Femur (tissue), 1 donor: ENCODE measurements at regions not wholly inside any gene's neighbourhood (a gene's known extent, or its start where the extent isn't known, plus 50 kb on each side); places are given as distances from the start of the nearest gene placed in this dataset.

Experiments used
- DNase-seq: peaks from one replicate; pipeline ENCODE4 v3.0.0-alpha.2; 2017

- DNase-seq, result no peak
These were observed 235.8 kb upstream of the DCN start for GRCh38 chr12:91418221-91419090.

- DNase-seq, result no peak
These were observed 235.0 kb upstream of the DCN start for GRCh38 chr12:91417650-91418049.

- DNase-seq, result no peak
These were observed 232.0 kb upstream of the DCN start for GRCh38 chr12:91414636-91415035.

GRCh38 chr12:91413581-91414546 is 231.2 kb upstream of the DCN start:
- no peak for DNase-seq

GRCh38 chr12:91406920-91407341 is 224.3 kb upstream of the DCN start:
- no peak for DNase-seq

- DNase-seq, result no peak
These were observed 221.8 kb upstream of the DCN start for GRCh38 chr12:91404441-91404840.

- DNase-seq, result no peak
These were observed 218.6 kb upstream of the DCN start for GRCh38 chr12:91401190-91401589.

- DNase-seq, result no peak
These were observed 217.7 kb upstream of the DCN start for GRCh38 chr12:91400271-91400670.

GRCh38 chr12:91397866-91398532 is 215.4 kb upstream of the DCN start:
- DNase-seq, result no peak

GRCh38 chr12:91396293-91396692 is 213.7 kb upstream of the DCN start:
- DNase-seq, result no peak

- DNase-seq, result no peak
These were observed 213.1 kb upstream of the DCN start for GRCh38 chr12:91395628-91396135.

- DNase-seq, result no peak
These were observed 212.3 kb upstream of the DCN start for GRCh38 chr12:91394903-91395302.

- no peak for DNase-seq
These were observed 206.0 kb upstream of the DCN start for GRCh38 chr12:91388573-91388972.

- no peak for DNase-seq
These were observed 205.0 kb upstream of the DCN start for GRCh38 chr12:91387461-91388134.

- DNase-seq, result no peak
These were observed 202.2 kb upstream of the DCN start for GRCh38 chr12:91384806-91385205.

GRCh38 chr12:91384366-91384765 is 201.7 kb upstream of the DCN start:
- DNase-seq, result no peak

- no peak for DNase-seq
These were observed 200.5 kb upstream of the DCN start for GRCh38 chr12:91383099-91383498.

GRCh38 chr12:91382081-91382543 is 199.5 kb upstream of the DCN start:
- peak; percentile 91 for DNase-seq

- peak; percentile 93 for DNase-seq
These were observed 198.7 kb upstream of the DCN start for GRCh38 chr12:91381309-91381804.

- DNase-seq, result no peak
These were observed 198.0 kb upstream of the DCN start for GRCh38 chr12:91380631-91381030.

GRCh38 chr12:91379051-91379775 is 196.6 kb upstream of the DCN start:
- no peak for DNase-seq
